Embryonic facial prominence (tissue), 1 donor: ENCODE measurements at regions not wholly inside any gene's neighbourhood (a gene's known extent, or its start where the extent isn't known, plus 50 kb on each side); places are given as distances from the start of the nearest gene placed in this dataset.

Experiments used
- DNase-seq: peaks from one replicate; pipeline ENCODE4 v3.0.0-alpha.2; 2016; ENCODE audit errors: extremely low spot score

- no peak for DNase-seq
Measured at GRCh38 chr22:34992672-34993071, 73.3 kb upstream of the ISX start.

GRCh38 chr22:34993548-34993947 is 72.4 kb upstream of the ISX start:
- no peak for DNase-seq

- no peak for DNase-seq
Measured at GRCh38 chr22:34997633-34998299, 68.2 kb upstream of the ISX start.

GRCh38 chr22:34998921-34999320 is 67.0 kb upstream of the ISX start:
- DNase-seq: no peak

GRCh38 chr22:35008213-35008612 is 57.7 kb upstream of the ISX start:
- DNase-seq: no peak

GRCh38 chr22:35010543-35010942 is 55.4 kb upstream of the ISX start:
- no peak for DNase-seq

- DNase-seq: no peak
Measured at GRCh38 chr22:35014812-35015211, 51.1 kb upstream of the ISX start.
